H1 (cell line): ENCODE measurements at regions not wholly inside any gene's neighbourhood (a gene's known extent, or its start where the extent isn't known, plus 50 kb on each side); places are given as distances from the start of the nearest gene placed in this dataset.

Experiments used
- CTCF ChIA-PET: fragments of 300-600 bp; sonication (Branson Sonifier 250); formaldehyde crosslinking; loops from one replicate; lab custom pipeline; 2021; ENCODE audit not compliant: partially characterized antibody; lab: Charles Lee
- POLR2A ChIA-PET: fragments of 300-600 bp; sonication (Branson Sonifier 250); formaldehyde crosslinking; loops from one replicate; lab custom pipeline; 2021; ENCODE audit warnings: inconsistent platforms; ENCODE audit not compliant: partially characterized antibody; lab: Charles Lee
- DNase-seq, 2 experiments: peaks; one replicate each; pipeline versions ENCODE4 v3.0.0 to v3.0.0-alpha.2; 2010 to 2022; ENCODE audit warnings: low spot score in 2 of 2, low read depth in 1 of 2, mixed read lengths in 1 of 2
- FAIRE-seq: peaks from 2 replicates; lab custom pipeline; 2011; peaks lifted over from hg19 to GRCh38; lab: Jason Lieb, UNC
- H2AFZ ChIP-seq: 2 replicates; pipeline ENCODE4 v1.8.1; 2012; ENCODE audit warnings: low read length, inconsistent platforms
- H2AK5ac ChIP-seq: 2 replicates; pipeline ENCODE4 v1.6.1; 2013; ENCODE audit warnings: low read depth, low read length
- H2BK120ac ChIP-seq: replicated peaks from 2 replicates; pipeline ENCODE3; 2013; ENCODE audit warnings: low read depth, low read length, inconsistent platforms
- H2BK12ac ChIP-seq: 2 replicates; pipeline ENCODE4 v1.6.1; 2013; ENCODE audit warnings: low read depth, low read length
- H2BK15ac ChIP-seq: 2 replicates; pipeline ENCODE4 v1.6.1; 2013; ENCODE audit warnings: low read length
- H2BK20ac ChIP-seq: 2 replicates; pipeline ENCODE4 v1.6.1; 2013; ENCODE audit warnings: low read length
- H2BK5ac ChIP-seq: 2 replicates; pipeline ENCODE4 v1.6.1; 2013; ENCODE audit warnings: low read depth, low read length
- H3K14ac ChIP-seq: 2 replicates; pipeline ENCODE4 v1.6.1; 2013; ENCODE audit warnings: inconsistent platforms; ENCODE audit not compliant: insufficient read length
- H3K18ac ChIP-seq: 2 replicates; pipeline ENCODE4 v1.6.1; 2013; ENCODE audit warnings: low read length; ENCODE audit errors: extremely low read depth
- H3K23ac ChIP-seq: 2 replicates; pipeline ENCODE4 v1.6.1; 2013; ENCODE audit warnings: inconsistent platforms; ENCODE audit not compliant: insufficient read length
- H3K23me2 ChIP-seq: 2 replicates; pipeline ENCODE4 v1.6.1; 2013; ENCODE audit warnings: low read depth, low read length
- H3K27ac ChIP-seq: 2 replicates; pipeline ENCODE4 v1.6.1; 2011; ENCODE audit warnings: low read depth, low read length, inconsistent platforms
- H3K27me3 ChIP-seq, 4 experiments: replicated peaks in 1 of 4; 1 replicate in 1 of 4; 2 replicates in 3 of 4; pipeline versions ENCODE4 v1.6.1 to v1.8.1; 2011 to 2013; ENCODE audit warnings: low read length in 3 of 4, mild to moderate bottlenecking in 3 of 4, inconsistent platforms in 2 of 4, mixed read lengths in 2 of 4, moderate library complexity in 1 of 4; ENCODE audit not compliant: control insufficient read depth in 3 of 4, insufficient read depth in 3 of 4; ENCODE audit errors: extremely low read depth in 1 of 4
- H3K36me3 ChIP-seq, 4 experiments: 2 replicates each; pipeline versions ENCODE4 v1.6.1 to v1.8.1; 2011 to 2013; ENCODE audit warnings: mild to moderate bottlenecking in 4 of 4, low read length in 3 of 4, moderate library complexity in 2 of 4, control low read depth in 1 of 4, inconsistent platforms in 1 of 4; ENCODE audit not compliant: insufficient read depth in 4 of 4, control insufficient read depth in 2 of 4
- H3K4ac ChIP-seq: replicated peaks from 2 replicates; pipeline ENCODE3; 2013; ENCODE audit warnings: low read length, low read depth, mixed read lengths, inconsistent platforms; ENCODE audit not compliant: insufficient read length
- H3K4me1 ChIP-seq, 4 experiments: replicated peaks in 1 of 4; 1 replicate in 1 of 4; 2 replicates in 3 of 4; pipeline versions ENCODE4 v1.6.1 to v1.8.1; 2011 to 2013; ENCODE audit warnings: low read length in 3 of 4, inconsistent platforms in 2 of 4, mixed read lengths in 1 of 4; ENCODE audit not compliant: insufficient read depth in 4 of 4, control insufficient read depth in 3 of 4
- H3K4me2 ChIP-seq, 2 experiments: 2 replicates each; pipeline versions ENCODE4 v1.6.1 to v1.8.1; 2011 to 2013; ENCODE audit warnings: low read depth in 2 of 2, low read length in 2 of 2, control low read depth in 1 of 2, inconsistent platforms in 1 of 2, mild to moderate bottlenecking in 1 of 2; ENCODE audit not compliant: insufficient read depth in 1 of 2
- H3K4me3 ChIP-seq, 4 experiments: fragments of 200-600, 300-600 bp in 1 of 4; sonication (generic), shearing (Covaris generic), sonication (Bioruptor Twin) in 1 of 4; 2 replicates each; pipeline versions ENCODE4 v1.5.1 to v1.8.1; 2011 to 2016; ENCODE audit warnings: low read length in 4 of 4, low read depth in 3 of 4, control low read depth in 2 of 4, inconsistent platforms in 2 of 4, mild to moderate bottlenecking in 2 of 4, mixed read lengths in 1 of 4, moderate library complexity in 1 of 4; ENCODE audit not compliant: insufficient read depth in 2 of 4; ENCODE audit errors: extremely low read depth in 1 of 4
- H3K56ac ChIP-seq: replicated peaks from 2 replicates; pipeline ENCODE3; 2013; ENCODE audit warnings: low read depth, mild to moderate bottlenecking, mixed read lengths, low read length, inconsistent platforms; ENCODE audit not compliant: insufficient read length
- H3K79me1 ChIP-seq: 2 replicates; pipeline ENCODE4 v1.6.1; 2013; ENCODE audit warnings: low read depth, low read length, control low read depth
- H3K79me2 ChIP-seq, 2 experiments: 2 replicates each; pipeline versions ENCODE4 v1.6.1 to v1.8.1; 2012 to 2013; ENCODE audit warnings: low read length in 2 of 2, mild to moderate bottlenecking in 2 of 2, inconsistent platforms in 1 of 2; ENCODE audit not compliant: insufficient read depth in 2 of 2, control insufficient read depth in 1 of 2
- H3K9ac ChIP-seq, 4 experiments: replicated peaks in 1 of 4; 1 replicate in 1 of 4; 2 replicates in 3 of 4; pipeline versions ENCODE4 v1.6.1 to v1.8.1; 2011 to 2013; ENCODE audit warnings: low read depth in 3 of 4, low read length in 3 of 4, control low read depth in 2 of 4, mild to moderate bottlenecking in 2 of 4, moderate library complexity in 2 of 4, inconsistent platforms in 1 of 4; ENCODE audit errors: extremely low read depth in 1 of 4
- H3K9me3 ChIP-seq, 2 experiments: 2 replicates each; pipeline versions ENCODE4 v1.6.1 to v1.8.1; 2012 to 2013; ENCODE audit warnings: mild to moderate bottlenecking in 2 of 2, moderate library complexity in 2 of 2, control low read depth in 1 of 2, inconsistent platforms in 1 of 2, low read depth in 1 of 2, low read length in 1 of 2, mixed read lengths in 1 of 2; ENCODE audit not compliant: insufficient read depth in 2 of 2
- H4K20me1 ChIP-seq, 2 experiments: replicated peaks in 1 of 2; 2 replicates each; pipeline versions ENCODE3 to v1.8.1; 2011 to 2013; ENCODE audit warnings: inconsistent platforms in 2 of 2, low read length in 2 of 2, mild to moderate bottlenecking in 1 of 2; ENCODE audit not compliant: insufficient read depth in 2 of 2, control insufficient read depth in 1 of 2
- H4K5ac ChIP-seq: 2 replicates; pipeline ENCODE4 v1.6.1; 2013; ENCODE audit warnings: low read length, low read depth, mixed read lengths, inconsistent platforms; ENCODE audit not compliant: insufficient read length
- H4K8ac ChIP-seq: 2 replicates; pipeline ENCODE4 v1.8.0; 2013; ENCODE audit warnings: mild to moderate bottlenecking, moderate library complexity, low read length, inconsistent platforms; ENCODE audit not compliant: insufficient read depth; ENCODE audit errors: extremely low read depth
- H4K91ac ChIP-seq: replicated peaks from 2 replicates; pipeline ENCODE3; 2013; ENCODE audit warnings: low read length, mixed read lengths, inconsistent platforms; ENCODE audit not compliant: insufficient read length
- FOSL1 ChIP-seq: IDR thresholded peaks from 2 replicates; pipeline ENCODE4 v1.6.1; 2011; ENCODE audit warnings: mild to moderate bottlenecking, low read depth, low read length, moderate library complexity; ENCODE audit not compliant: insufficient read depth
- GABPA ChIP-seq: IDR thresholded peaks from 2 replicates; pipeline ENCODE4 v1.6.1; 2011; ENCODE audit warnings: mild to moderate bottlenecking, low read length, moderate library complexity, borderline replicate concordance; ENCODE audit not compliant: insufficient read depth
- RBBP5 ChIP-seq: IDR thresholded peaks from 2 replicates; pipeline ENCODE4 v1.7.1; 2012; ENCODE audit warnings: low read depth, mild to moderate bottlenecking, inconsistent platforms, low read length, moderate library complexity, borderline replicate concordance
- SP1 ChIP-seq: IDR thresholded peaks from 2 replicates; pipeline ENCODE4 v1.6.1; 2011; ENCODE audit warnings: low read depth, low read length
- SP2 ChIP-seq: IDR thresholded peaks from 2 replicates; pipeline ENCODE4 v1.6.1; 2012; ENCODE audit warnings: mild to moderate bottlenecking, low read length, inconsistent platforms
- SUZ12 ChIP-seq: fragments of 200-600 bp; sonication (generic); IDR thresholded peaks from 2 replicates; pipeline ENCODE4 v1.6.1; 2012; ENCODE audit warnings: mild to moderate bottlenecking, inconsistent platforms, low read length, moderate library complexity, mixed read lengths
- TAF1 ChIP-seq: IDR thresholded peaks from 2 replicates; pipeline ENCODE4 v1.6.1; 2011; ENCODE audit warnings: mild to moderate bottlenecking, low read depth, low read length
- TEAD4 ChIP-seq: IDR thresholded peaks from 2 replicates; pipeline ENCODE4 v1.6.1; 2012; ENCODE audit warnings: low read depth, low read length, inconsistent platforms, mixed read lengths
- WGBS, 2 experiments: shearing (Covaris generic) in 1 of 2; methylation state at CpG; one replicate each; pipeline versions ENCODE4 v1.1.6 to v1.1.7; 2013 to 2015; ENCODE audit warnings: low lambda C conversion rate in 2 of 2, mixed read lengths in 2 of 2, inconsistent platforms in 1 of 2, low coverage in 1 of 2, missing lambda C conversion rate in 1 of 2; ENCODE audit not compliant: insufficient replicate concordance in 2 of 2, insufficient coverage in 1 of 2, insufficient read length in 1 of 2; ENCODE audit errors: extremely low coverage in 1 of 2, missing lambda C conversion rate in 1 of 2; 5-methylcytosine and 5-hydroxymethylcytosine counted together
- TF ChIP-seq, protein P1 (sequence below): IDR thresholded peaks from 2 replicates; pipeline ENCODE4 v1.6.1; 2012; ENCODE audit warnings: inconsistent platforms
- TF ChIP-seq, protein P2 (sequence below): IDR thresholded peaks from 2 replicates; pipeline ENCODE4 v1.6.1; 2012; ENCODE audit warnings: low read length, inconsistent platforms
- TF ChIP-seq, protein P3 (sequence below), 3 experiments: IDR thresholded peaks; 1 replicate in 2 of 3; 2 replicates in 1 of 3; pipeline versions ENCODE4 v1.5.1 to v1.6.1; 2011; ENCODE audit warnings: low read length in 3 of 3, mild to moderate bottlenecking in 3 of 3, inconsistent platforms in 2 of 3, low read depth in 1 of 3, moderate library complexity in 1 of 3; ENCODE audit not compliant: insufficient read depth in 1 of 3; ENCODE audit errors: control extremely low read depth in 1 of 3

DNA sequence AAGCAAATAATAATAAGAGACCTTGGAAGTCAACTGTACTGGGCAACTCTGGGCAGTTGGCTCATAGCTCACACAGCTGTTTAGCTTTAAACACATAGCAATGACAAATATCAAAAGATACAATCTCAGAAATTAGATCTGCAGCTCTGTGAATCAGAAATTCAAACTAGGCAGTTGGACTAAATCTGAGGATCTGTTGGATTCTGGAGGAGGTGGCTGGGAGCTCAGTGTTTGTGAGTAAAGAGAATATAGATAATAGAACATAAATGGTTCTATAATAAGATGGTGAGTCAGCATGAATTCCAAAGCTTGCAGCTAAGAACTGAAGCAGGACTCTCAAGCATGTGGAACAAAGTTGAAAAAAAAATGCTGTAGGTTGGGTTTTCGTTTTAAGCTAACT, 1949.4 kb upstream of the SEL1L start:
- Histone ChIP-seq H3K79me1 (no peaks in the 10 kb centered on the region), H4K91ac (no peak overlapping the region), H2BK20ac (no peak overlapping the region), H3K27ac (no peak overlapping the region), H2AK5ac (no peak overlapping the region), H3K56ac (no peak overlapping the region), H2AFZ (no peak overlapping the region), H3K4me1 (no peaks in the 10 kb centered on the region), H3K4me2 (no peak overlapping the region), H3K27me3 (no peaks in the 10 kb centered on the region), H3K9me3 (no peaks in the 10 kb centered on the region), H2BK15ac (no peak overlapping the region), H4K20me1 (no peaks in the 10 kb centered on the region), H3K18ac (no peak overlapping the region), H3K36me3 (no peaks in the 10 kb centered on the region), H3K79me2 (no peaks in the 10 kb centered on the region), H4K8ac (no peak overlapping the region), H2BK12ac (no peak overlapping the region), H2BK120ac (no peak overlapping the region), H3K23me2 (no peaks in the 10 kb centered on the region), H3K23ac (no peak overlapping the region), H4K5ac (no peak overlapping the region), H3K9ac (no peak overlapping the region), H2BK5ac (no peak overlapping the region), H3K4ac (no peak overlapping the region), H3K14ac (no peak overlapping the region), H3K4me3 (no peak overlapping the region)
- DNase-seq (no peak), FAIRE-seq (no peak)
- 93% methylated on average over 1 of the region's 1 CpG; no CpG with 5 or more reads in 1 of the 2 experiments for WGBS, 2 experiments
- POLR2A ChIA-PET: no interaction called here
- CTCF ChIA-PET: interaction anchor here (3.7 kb wide), 1 partner anchor 18 kb away, joined by 11 read pairs; no protein-coding TSS in a partner anchor
- TF ChIP-seq, protein P1, sequence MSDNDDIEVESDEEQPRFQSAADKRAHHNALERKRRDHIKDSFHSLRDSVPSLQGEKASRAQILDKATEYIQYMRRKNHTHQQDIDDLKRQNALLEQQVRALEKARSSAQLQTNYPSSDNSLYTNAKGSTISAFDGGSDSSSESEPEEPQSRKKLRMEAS: no peak
- no peak for TF ChIP-seq TAF1
- TF ChIP-seq SP1: no peak
- no peak for TF ChIP-seq GABPA
- no peak for TF ChIP-seq SUZ12
- TF ChIP-seq, protein P2, sequence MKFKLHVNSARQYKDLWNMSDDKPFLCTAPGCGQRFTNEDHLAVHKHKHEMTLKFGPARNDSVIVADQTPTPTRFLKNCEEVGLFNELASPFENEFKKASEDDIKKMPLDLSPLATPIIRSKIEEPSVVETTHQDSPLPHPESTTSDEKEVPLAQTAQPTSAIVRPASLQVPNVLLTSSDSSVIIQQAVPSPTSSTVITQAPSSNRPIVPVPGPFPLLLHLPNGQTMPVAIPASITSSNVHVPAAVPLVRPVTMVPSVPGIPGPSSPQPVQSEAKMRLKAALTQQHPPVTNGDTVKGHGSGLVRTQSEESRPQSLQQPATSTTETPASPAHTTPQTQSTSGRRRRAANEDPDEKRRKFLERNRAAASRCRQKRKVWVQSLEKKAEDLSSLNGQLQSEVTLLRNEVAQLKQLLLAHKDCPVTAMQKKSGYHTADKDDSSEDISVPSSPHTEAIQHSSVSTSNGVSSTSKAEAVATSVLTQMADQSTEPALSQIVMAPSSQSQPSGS: no peak
- no peak for TF ChIP-seq FOSL1
- no peak for TF ChIP-seq SP2
- no peak for TF ChIP-seq RBBP5
- TF ChIP-seq, protein P3, sequence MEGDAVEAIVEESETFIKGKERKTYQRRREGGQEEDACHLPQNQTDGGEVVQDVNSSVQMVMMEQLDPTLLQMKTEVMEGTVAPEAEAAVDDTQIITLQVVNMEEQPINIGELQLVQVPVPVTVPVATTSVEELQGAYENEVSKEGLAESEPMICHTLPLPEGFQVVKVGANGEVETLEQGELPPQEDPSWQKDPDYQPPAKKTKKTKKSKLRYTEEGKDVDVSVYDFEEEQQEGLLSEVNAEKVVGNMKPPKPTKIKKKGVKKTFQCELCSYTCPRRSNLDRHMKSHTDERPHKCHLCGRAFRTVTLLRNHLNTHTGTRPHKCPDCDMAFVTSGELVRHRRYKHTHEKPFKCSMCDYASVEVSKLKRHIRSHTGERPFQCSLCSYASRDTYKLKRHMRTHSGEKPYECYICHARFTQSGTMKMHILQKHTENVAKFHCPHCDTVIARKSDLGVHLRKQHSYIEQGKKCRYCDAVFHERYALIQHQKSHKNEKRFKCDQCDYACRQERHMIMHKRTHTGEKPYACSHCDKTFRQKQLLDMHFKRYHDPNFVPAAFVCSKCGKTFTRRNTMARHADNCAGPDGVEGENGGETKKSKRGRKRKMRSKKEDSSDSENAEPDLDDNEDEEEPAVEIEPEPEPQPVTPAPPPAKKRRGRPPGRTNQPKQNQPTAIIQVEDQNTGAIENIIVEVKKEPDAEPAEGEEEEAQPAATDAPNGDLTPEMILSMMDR (IDR thresholded peaks at IDR 0.05; ENCODE audit: control extremely low read depth in 1 of 3, insufficient read depth in 1 of 3, low read depth in 1 of 3, low read length in 3 of 3): no peak
- TF ChIP-seq TEAD4: no peak
